GM19468 (cell line): ENCODE measurements at regions not wholly inside any gene's neighbourhood (a gene's known extent, or its start where the extent isn't known, plus 50 kb on each side); places are given as distances from the start of the nearest gene placed in this dataset.

Source experiments
- ATAC-seq: cut with Tn5 transposase; IDR thresholded peaks from one replicate; pipeline ENCODE4 v1.9.1; 2021; ENCODE audit warnings: mild to moderate bottlenecking, moderate library complexity, moderate number of reproducible peaks; ENCODE audit not compliant: unreplicated experiment; ENCODE audit errors: extremely low read depth

DNA sequence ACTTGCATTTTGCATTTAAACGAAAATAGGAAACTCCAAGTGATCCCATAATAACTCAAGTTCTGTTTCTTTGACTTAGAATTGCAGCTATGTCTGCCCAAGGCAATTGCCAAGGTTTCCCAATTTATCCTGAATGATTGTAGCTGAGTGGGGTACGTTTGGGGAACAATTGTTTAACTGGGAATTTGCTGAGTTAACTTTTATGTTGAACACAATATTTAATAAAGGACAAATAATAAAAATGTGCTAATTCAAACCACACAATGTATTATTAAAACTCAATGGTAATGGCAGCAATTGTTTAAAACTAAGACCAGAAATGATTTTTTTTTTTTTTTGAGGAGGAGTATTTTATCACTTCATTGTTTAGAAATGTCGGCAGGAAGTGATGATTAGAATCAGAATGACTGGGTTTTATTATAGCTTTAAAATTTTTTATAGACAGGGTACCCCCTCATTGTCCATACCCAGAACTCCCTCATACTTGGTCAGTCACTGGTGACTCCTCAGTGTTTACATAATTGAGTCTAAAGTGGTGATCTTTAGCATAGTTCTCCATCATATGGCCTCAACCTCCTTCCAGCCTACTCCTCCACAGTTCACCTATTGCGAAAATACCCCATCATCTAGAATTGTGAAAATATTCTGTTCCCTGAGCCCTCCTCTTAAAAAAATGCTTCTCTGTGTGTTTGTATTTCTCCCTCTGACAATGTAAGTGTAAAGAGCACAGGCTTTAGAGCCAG, 389.2 kb upstream of the CITED2 start:
- no peak for ATAC-seq

DNA sequence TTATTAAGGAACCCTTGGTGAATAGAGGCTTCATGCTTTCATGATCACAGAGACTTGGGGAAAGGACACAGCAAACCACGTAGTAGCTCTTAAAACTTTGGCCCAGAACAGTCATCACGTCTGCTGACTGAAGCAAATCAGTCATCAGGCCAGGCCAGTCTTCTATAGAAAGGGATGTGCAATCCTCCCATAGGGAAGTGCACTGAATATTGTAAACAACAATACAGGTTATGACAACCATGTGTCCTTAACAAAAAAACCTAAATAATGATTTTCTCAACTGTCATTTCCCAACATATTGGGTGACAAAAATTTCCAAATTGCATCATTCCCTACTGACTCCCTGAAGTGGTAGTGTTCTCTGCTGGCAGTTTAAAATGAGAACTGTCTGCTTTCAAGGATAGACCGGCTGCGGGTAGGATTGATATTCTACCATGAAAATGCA, 388.2 kb upstream of the CITED2 start:
- ATAC-seq = no peak

DNA sequence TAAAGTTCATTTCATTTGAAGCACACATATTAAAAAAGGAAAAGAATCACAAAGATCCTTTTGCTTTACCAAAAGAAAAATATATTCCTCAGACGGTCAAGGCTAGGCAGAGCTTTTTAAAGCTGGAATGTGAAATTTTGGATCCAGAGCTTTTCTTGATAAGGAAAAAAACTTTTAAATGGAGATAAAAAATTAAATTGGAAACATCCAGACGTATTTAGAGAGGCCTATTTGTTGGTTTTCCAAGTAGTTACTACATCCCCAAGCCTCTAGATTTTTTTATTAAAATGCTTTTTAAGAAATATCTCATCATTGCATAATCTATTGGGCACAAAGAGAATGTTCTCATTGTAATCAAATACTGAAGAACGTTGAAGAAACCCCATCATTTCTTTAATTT, 385.7 kb upstream of the CITED2 start:
- ATAC-seq = no peak

- no peak for ATAC-seq
Observed at GRCh38 chr6:139759086-139759485, 384.6 kb upstream of the CITED2 start.

GRCh38 chr6:139758209-139758611, 383.8 kb upstream of the CITED2 start:
- ATAC-seq = no peak

DNA sequence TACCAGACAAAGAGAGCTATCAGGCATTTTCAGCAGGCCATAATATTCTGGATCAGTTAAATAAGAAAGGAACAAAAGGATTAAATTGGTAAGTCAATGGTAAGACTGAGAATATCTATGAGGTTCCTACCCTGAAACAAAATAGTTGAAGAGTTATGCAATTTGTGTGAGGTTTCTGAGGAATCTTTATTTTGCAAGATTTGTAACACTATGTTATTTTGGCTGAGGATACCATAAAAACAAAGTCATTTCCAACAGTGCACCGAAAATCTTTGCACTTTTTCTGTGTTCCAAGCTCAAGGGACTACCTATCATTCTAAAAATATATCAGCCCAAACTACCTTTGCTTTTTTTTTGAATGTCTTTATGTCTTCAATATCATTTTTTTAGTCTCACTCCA, 383.3 kb upstream of the CITED2 start:
- ATAC-seq = no peak

GRCh38 chr6:139756381-139756780, 381.9 kb upstream of the CITED2 start:
- ATAC-seq = no peak

DNA sequence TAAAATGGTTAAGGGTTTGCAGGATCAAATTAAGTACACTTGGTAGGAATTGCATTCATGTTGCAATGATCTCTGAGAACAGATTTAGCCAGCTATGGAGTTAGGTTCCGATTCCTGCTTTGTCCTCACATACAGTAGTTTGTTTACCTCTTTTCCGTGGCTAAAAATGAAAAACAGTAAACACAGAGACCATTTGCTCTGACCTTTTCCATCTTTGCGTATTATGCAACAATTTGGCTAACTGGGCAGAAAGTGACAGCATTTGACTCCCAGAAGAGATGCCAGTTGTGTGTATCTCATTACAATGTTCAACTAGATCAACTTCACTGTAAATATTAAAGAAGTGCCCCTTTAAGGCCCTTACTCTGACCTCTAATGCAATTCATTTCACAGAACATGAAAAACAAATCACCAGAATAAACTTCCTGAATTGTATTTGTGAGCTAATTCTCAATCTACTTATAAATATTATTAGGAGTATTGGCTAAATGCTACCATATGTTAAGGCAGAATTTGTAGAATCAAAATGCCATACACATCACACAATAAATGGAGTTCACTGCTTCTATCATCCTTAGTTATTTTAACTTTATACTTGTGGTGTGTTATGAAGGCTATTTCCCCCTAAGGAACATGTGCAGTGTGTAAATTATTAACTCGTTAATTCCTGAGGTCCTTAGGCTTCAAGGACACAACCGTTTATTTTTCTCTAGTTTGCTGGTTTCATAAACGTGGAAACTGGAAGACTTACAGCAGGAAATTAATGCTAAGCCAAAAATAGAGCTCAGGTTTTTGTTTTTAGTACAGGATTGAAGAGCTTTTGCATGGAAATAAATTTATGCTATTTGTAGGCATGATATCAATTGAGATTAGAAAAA, 380.7 kb upstream of the CITED2 start:
- no peak for ATAC-seq

GRCh38 chr6:139753198-139753861, 378.9 kb upstream of the CITED2 start:
- ATAC-seq = no peak

DNA sequence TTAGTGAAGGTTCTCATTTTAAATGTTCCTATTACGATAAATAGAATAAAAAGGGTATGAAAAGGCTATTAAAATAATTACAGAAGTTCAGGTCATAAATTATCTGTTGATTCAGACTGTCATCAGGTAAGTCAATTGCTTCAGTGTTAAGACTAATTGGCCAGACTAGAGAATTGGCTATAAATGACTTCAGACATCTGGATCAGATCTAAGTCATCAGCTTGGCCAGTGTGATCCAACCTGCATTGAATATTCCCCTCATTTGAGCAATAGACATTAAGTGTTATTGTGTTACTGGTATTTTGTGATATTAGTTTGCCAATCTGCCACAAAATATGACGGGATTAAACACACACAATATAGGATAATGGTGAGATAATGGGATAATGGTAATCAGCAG, 377.6 kb upstream of the CITED2 start:
- ATAC-seq = no peak

- no peak for ATAC-seq
Observed at GRCh38 chr6:139751179-139751578, 376.7 kb upstream of the CITED2 start.

GRCh38 chr6:139748353-139749146, 374.1 kb upstream of the CITED2 start:
- no peak for ATAC-seq

GRCh38 chr6:139747154-139747553, 372.7 kb upstream of the CITED2 start:
- ATAC-seq = no peak

GRCh38 chr6:139744891-139745290, 370.4 kb upstream of the CITED2 start:
- no peak for ATAC-seq

GRCh38 chr6:139743664-139744437, 369.4 kb upstream of the CITED2 start:
- no peak for ATAC-seq

GRCh38 chr6:139742671-139743070, 368.2 kb upstream of the CITED2 start:
- no peak for ATAC-seq

DNA sequence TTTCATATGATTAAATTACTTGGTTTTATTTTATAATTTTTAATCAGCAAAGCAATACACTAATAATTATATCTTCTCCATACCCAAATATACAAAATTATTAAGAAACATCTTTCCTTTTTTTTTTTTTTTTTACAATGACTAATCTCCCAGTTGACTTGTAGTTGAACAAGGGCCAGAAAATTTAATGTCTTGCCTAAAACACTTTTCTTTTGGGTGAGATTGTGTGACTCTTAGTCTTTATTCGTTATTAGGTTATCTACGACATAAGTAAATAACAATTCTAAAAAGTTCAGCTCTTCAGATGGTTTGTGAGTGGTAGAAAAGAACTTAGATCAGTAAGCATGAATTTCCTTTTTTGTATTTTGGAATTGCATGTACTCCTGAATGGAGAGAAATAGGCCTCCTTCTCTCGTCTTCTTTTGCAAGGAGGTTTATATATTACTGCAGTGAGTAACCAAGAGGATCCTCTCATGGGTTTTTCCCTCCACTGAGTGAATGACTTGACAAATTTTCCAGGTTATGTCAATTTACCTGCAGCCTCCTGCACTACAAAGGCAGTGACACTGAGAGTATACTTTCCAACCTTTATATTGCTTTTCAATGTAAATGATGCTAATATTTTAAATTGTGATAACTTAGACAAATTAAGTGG, 364.5 kb upstream of the CITED2 start:
- no peak for ATAC-seq

- ATAC-seq = no peak
Observed at GRCh38 chr6:139736325-139736906, 362.0 kb upstream of the CITED2 start.

DNA sequence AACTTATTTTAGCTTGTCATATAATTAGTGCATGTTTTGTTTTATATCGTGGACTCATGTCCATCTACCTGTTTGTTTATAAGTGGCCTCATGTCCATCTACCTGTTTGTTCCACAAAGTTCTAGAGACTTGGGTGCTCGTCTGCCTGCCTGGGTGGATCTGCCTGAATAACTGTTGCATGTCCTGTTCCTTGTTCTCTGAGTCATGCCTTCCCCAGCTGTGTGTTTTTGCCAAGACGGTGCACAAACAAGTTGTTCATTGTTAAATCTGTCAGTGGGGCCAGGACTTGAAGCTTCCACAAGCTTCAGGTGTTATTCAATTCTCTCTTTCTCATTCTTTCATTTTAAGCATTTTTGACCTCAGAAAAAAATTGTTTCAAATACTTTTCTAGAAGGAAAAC, 358.0 kb upstream of the CITED2 start:
- ATAC-seq = no peak
